HEK293 (cell line): ENCODE measurements at regions not wholly inside any gene's neighbourhood (a gene's known extent, or its start where the extent isn't known, plus 50 kb on each side); places are given as distances from the start of the nearest gene placed in this dataset.

Source experiments
- CTCF ChIA-PET: fragments of 350-600 bp; formaldehyde crosslinking; extraction: SDS; loops from one replicate; lab custom pipeline; 2021; ENCODE audit warnings: antibody characterized with exemption; lab: Yijun Ruan, JAX
- POLR2A ChIA-PET: fragments of 300-600 bp; formaldehyde crosslinking; extraction: SDS; loops from one replicate; lab custom pipeline; 2020; ENCODE audit warnings: antibody characterized with exemption, inconsistent platforms; lab: Yijun Ruan, JAX
- H3K27ac ChIP-seq: fragments of 200-500 bp; sonication (Bioruptor generic); 2 replicates; pipeline ENCODE4 v1.5.1; 2014; ENCODE audit warnings: low read depth, low read length, control low read depth, inconsistent platforms; ENCODE audit errors: extremely low read depth
- H3K36me3 ChIP-seq, 2 experiments: fragments of 200-500 bp in 1 of 2; sonication (Bioruptor generic) in 1 of 2; 1 replicate in 1 of 2; 2 replicates in 1 of 2; pipeline ENCODE4 v1.5.1; 2014 to 2017; ENCODE audit warnings: inconsistent platforms in 2 of 2, low read length in 2 of 2; ENCODE audit not compliant: control insufficient read depth in 2 of 2, insufficient read depth in 1 of 2
- H3K4me1 ChIP-seq: fragments of 200-500 bp; sonication (Bioruptor generic); 2 replicates; pipeline ENCODE4 v1.5.1; 2014; ENCODE audit warnings: mild to moderate bottlenecking, low read length, inconsistent platforms; ENCODE audit not compliant: control insufficient read depth, insufficient read depth
- H3K4me3 ChIP-seq: 2 replicates; pipeline ENCODE4 v1.5.1; 2011; ENCODE audit warnings: low read depth, mild to moderate bottlenecking, control low read depth, low read length, moderate library complexity
- H3K9me3 ChIP-seq: fragments of 200-500 bp; sonication (Bioruptor generic); 2 replicates; pipeline ENCODE4 v1.5.1; 2014; ENCODE audit warnings: low read depth, low read length, inconsistent platforms; ENCODE audit not compliant: control insufficient read depth, insufficient read depth
- FEZF1 ChIP-seq: fragments of 450-650 bp; formaldehyde crosslinking; IDR thresholded peaks from 2 replicates; pipeline ENCODE4 v1.5.1; 2016; ENCODE audit warnings: missing biosample characterization, missing genetic modification characterization
- KLF9 ChIP-seq: fragments of 450-650 bp; formaldehyde crosslinking; IDR thresholded peaks from 2 replicates; pipeline ENCODE4 v1.5.1; 2016; ENCODE audit warnings: missing biosample characterization, missing genetic modification characterization, low read depth
- SP2 ChIP-seq: fragments of 450-650 bp; formaldehyde crosslinking; IDR thresholded peaks from 2 replicates; pipeline ENCODE4 v1.5.1; 2016; ENCODE audit warnings: missing biosample characterization, missing genetic modification characterization
- ZBTB48 ChIP-seq: fragments of 450-650 bp; formaldehyde crosslinking; IDR thresholded peaks from 2 replicates; pipeline ENCODE4 v1.5.1; 2016; ENCODE audit warnings: missing biosample characterization, missing genetic modification characterization
- ZBTB49 ChIP-seq: fragments of 450-650 bp; formaldehyde crosslinking; IDR thresholded peaks from 2 replicates; pipeline ENCODE4 v1.5.1; 2016; ENCODE audit warnings: missing biosample characterization, missing genetic modification characterization, low read depth
- ZEB2 ChIP-seq: fragments of 450-650 bp; formaldehyde crosslinking; IDR thresholded peaks from 2 replicates; pipeline ENCODE4 v1.5.1; 2016; ENCODE audit warnings: missing biosample characterization, missing genetic modification characterization
- ZNF140 ChIP-seq: fragments of 450-650 bp; formaldehyde crosslinking; IDR thresholded peaks from 2 replicates; pipeline ENCODE4 v1.5.1; 2016; ENCODE audit warnings: missing biosample characterization, missing genetic modification characterization
- ZNF544 ChIP-seq: fragments of 450-650 bp; formaldehyde crosslinking; IDR thresholded peaks from 2 replicates; pipeline ENCODE4 v1.5.0; 2017; ENCODE audit warnings: missing biosample characterization, missing genetic modification characterization
- ZNF629 ChIP-seq: fragments of 450-650 bp; formaldehyde crosslinking; IDR thresholded peaks from 2 replicates; pipeline ENCODE4 v1.5.1; 2017; ENCODE audit warnings: missing biosample characterization, missing genetic modification characterization
- ZNF701 ChIP-seq: fragments of 450-650 bp; formaldehyde crosslinking; IDR thresholded peaks from 2 replicates; pipeline ENCODE4 v1.5.1; 2016; ENCODE audit warnings: missing biosample characterization, missing genetic modification characterization
- ZSCAN30 ChIP-seq: fragments of 450-650 bp; IDR thresholded peaks from 2 replicates; pipeline ENCODE4 v1.5.1; 2018; ENCODE audit warnings: missing biosample characterization, mild to moderate bottlenecking, missing genetic modification characterization, moderate library complexity
- TF ChIP-seq, protein P1 (sequence below): fragments of 450-650 bp; formaldehyde crosslinking; IDR thresholded peaks from 2 replicates; pipeline ENCODE4; 2016; ENCODE audit warnings: missing biosample characterization, missing genetic modification characterization
- TF ChIP-seq, protein P2 (sequence below): IDR thresholded peaks from 2 replicates; pipeline ENCODE4 v1.6.1; 2011; ENCODE audit warnings: mild to moderate bottlenecking, low read depth, low read length, borderline replicate concordance
- TF ChIP-seq, protein P3 (sequence below): fragments of 450-650 bp; formaldehyde crosslinking; IDR thresholded peaks from 2 replicates; pipeline ENCODE4 v1.5.1; 2016; ENCODE audit warnings: missing biosample characterization, missing genetic modification characterization

DNA sequence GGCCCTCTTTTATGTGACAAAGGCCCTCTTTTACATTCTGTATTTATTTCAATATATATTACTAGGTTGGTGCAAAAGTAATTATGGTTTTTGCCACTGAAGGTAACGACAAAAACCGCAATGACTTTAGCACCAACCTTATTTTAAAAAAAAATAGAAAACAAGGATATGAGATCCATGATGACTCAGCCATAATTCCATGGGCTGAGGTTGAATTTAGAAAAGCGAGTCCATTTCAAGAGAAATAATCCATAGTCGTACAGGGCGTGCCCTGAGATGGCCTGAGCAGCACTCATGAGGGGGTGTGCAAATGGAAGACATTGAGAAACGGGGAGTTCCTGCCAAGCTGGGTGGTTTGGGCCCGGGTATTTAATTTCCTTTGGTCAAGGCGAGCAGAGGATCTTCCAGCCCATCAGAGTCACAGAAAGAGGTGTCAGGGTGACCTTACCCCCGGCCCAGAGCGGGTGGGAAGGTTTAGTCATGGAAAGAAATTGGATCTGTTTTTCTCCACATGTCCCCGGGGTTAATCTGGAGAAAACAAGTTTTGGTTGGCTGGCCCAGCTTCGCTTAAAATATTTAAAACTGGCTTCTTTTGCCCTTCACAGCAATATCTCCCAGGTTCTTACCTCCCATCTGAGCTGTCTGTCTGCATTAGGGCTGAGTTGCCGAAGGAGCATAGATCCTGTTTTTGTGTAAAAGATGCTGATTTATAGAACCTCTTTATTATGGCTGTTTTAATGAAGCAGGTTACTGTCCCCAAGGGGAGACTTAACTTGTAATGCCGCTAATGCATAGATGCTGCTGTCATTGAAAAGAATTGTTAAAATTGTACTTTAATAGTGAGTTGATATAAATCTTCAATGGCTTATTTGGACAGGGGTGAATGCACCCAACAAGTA lies 255.6 kb downstream of the PREX1 start:
- POLR2A ChIA-PET = no interaction called here

GRCh38 chr20:48569679-48570078 lies 258.1 kb downstream of the PREX1 start:
- Histone ChIP-seq H3K4me1 (no peaks in the 10 kb centered on the region), H3K36me3 (no peaks in the 10 kb centered on the region), H3K4me3 (no peak overlapping the region), H3K27ac (no peak overlapping the region), H3K9me3 (no peaks in the 10 kb centered on the region)
- TF ChIP-seq KLF9 (no peak), FEZF1 (tag by site-specific recombination) (no peak), ZNF629 (tag by site-specific recombination) (no peak)
- TF ChIP-seq, protein P1, sequence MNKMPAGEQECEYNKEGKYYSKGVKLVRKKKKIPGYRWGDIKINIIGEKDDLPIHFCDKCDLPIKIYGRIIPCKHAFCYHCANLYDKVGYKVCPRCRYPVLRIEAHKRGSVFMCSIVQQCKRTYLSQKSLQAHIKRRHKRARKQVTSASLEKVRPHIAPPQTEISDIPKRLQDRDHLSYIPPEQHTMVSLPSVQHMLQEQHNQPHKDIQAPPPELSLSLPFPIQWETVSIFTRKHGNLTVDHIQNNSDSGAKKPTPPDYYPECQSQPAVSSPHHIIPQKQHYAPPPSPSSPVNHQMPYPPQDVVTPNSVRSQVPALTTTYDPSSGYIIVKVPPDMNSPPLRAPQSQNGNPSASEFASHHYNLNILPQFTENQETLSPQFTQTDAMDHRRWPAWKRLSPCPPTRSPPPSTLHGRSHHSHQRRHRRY (tag by site-specific recombination) = no peak
- TF ChIP-seq, protein P2, sequence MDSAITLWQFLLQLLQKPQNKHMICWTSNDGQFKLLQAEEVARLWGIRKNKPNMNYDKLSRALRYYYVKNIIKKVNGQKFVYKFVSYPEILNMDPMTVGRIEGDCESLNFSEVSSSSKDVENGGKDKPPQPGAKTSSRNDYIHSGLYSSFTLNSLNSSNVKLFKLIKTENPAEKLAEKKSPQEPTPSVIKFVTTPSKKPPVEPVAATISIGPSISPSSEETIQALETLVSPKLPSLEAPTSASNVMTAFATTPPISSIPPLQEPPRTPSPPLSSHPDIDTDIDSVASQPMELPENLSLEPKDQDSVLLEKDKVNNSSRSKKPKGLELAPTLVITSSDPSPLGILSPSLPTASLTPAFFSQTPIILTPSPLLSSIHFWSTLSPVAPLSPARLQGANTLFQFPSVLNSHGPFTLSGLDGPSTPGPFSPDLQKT = no peak
- ChIA-PET CTCF (no interaction called here), POLR2A (no interaction called here)

More for the DNA sequence above, 255.6 kb downstream of the PREX1 start:
- H3K27ac ChIP-seq = no peak overlapping the region
- no peak for TF ChIP-seq ZNF140 (tag by site-specific recombination)
- no peak for TF ChIP-seq ZNF701 (tag by site-specific recombination)
- TF ChIP-seq, protein P3, sequence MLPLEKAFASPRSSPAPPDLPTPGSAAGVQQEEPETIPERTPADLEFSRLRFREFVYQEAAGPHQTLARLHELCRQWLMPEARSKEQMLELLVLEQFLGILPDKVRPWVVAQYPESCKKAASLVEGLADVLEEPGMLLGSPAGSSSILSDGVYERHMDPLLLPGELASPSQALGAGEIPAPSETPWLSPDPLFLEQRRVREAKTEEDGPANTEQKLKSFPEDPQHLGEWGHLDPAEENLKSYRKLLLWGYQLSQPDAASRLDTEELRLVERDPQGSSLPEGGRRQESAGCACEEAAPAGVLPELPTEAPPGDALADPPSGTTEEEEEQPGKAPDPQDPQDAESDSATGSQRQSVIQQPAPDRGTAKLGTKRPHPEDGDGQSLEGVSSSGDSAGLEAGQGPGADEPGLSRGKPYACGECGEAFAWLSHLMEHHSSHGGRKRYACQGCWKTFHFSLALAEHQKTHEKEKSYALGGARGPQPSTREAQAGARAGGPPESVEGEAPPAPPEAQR (tag by site-specific recombination) = no peak
- TF ChIP-seq SP2 (tag by site-specific recombination) = no peak
- TF ChIP-seq ZBTB48 (tag by site-specific recombination) = no peak
- no peak for TF ChIP-seq ZNF544
- TF ChIP-seq ZSCAN30 (tag by site-specific recombination) = no peak
- TF ChIP-seq, protein P2 = no peak
- TF ChIP-seq ZBTB49 (tag by site-specific recombination) = no peak
- TF ChIP-seq ZNF629 (tag by site-specific recombination) = no peak
- no peak for TF ChIP-seq ZEB2 (tag by site-specific recombination)
- no peaks in the 10 kb centered on the region for H3K9me3 ChIP-seq
- CTCF ChIA-PET = no interaction called here
- no peaks in the 10 kb centered on the region for H3K36me3 ChIP-seq
- no peaks in the 10 kb centered on the region for H3K4me1 ChIP-seq
- no peak overlapping the region for H3K4me3 ChIP-seq
